Stimulated activated CD4-positive, alpha-beta T cell treated with anti-CD3 and anti-CD28 coated beads, Interleukin-4, amount 100 ng/mL, for 24 hours (primary cell): ENCODE measurements at regions not wholly inside any gene's neighbourhood (a gene's known extent, or its start where the extent isn't known, plus 50 kb on each side); places are given as distances from the start of the nearest gene placed in this dataset.
"Not testable (repeated sequence)": the region's sequence is repeated elsewhere in the genome, so short reads cannot be mapped to it uniquely, and the experiment has no call there.

Experiments used
- DNase-seq: peaks from one replicate; pipeline ENCODE4 v3.0.0-alpha.2; 2020

- no peak for DNase-seq
Observed at GRCh38 chr10:7108141-7108540, 302.7 kb downstream of the SFMBT2 start.

GRCh38 chr10:7107285-7107684 is 303.5 kb downstream of the SFMBT2 start:
- no peak for DNase-seq

GRCh38 chr10:7104379-7104778 is 306.5 kb downstream of the SFMBT2 start:
- DNase-seq, result not testable (repeated sequence)

GRCh38 chr10:7102557-7103349 is 308.1 kb downstream of the SFMBT2 start:
- no peak for DNase-seq

GRCh38 chr10:7102084-7102483 is 308.8 kb downstream of the SFMBT2 start:
- DNase-seq, result no peak

GRCh38 chr10:7101451-7101850 is 309.4 kb downstream of the SFMBT2 start:
- no peak for DNase-seq

GRCh38 chr10:7100032-7100702 is 310.7 kb downstream of the SFMBT2 start:
- DNase-seq, result no peak

- DNase-seq, result no peak
Observed at GRCh38 chr10:7098160-7098762, 312.6 kb downstream of the SFMBT2 start.

- DNase-seq, result no peak
Observed at GRCh38 chr10:7094781-7095180, 316.1 kb downstream of the SFMBT2 start.

GRCh38 chr10:7093368-7093767 is 317.5 kb downstream of the SFMBT2 start:
- no peak for DNase-seq

GRCh38 chr10:7092603-7093002 is 318.2 kb downstream of the SFMBT2 start:
- no peak for DNase-seq

- DNase-seq, result no peak
Observed at GRCh38 chr10:7090529-7090928, 320.3 kb downstream of the SFMBT2 start.

- no peak for DNase-seq
Observed at GRCh38 chr10:7085913-7086589, 324.8 kb downstream of the SFMBT2 start.

- no peak for DNase-seq
Observed at GRCh38 chr10:7085147-7085912, 325.5 kb downstream of the SFMBT2 start.

GRCh38 chr10:7084280-7085005 is 326.4 kb downstream of the SFMBT2 start:
- DNase-seq, result no peak

- no peak for DNase-seq
Observed at GRCh38 chr10:7082967-7083366, 327.9 kb downstream of the SFMBT2 start.

GRCh38 chr10:7077880-7078279 is 333.0 kb downstream of the SFMBT2 start:
- no peak for DNase-seq

GRCh38 chr10:7075851-7076250 is 335.0 kb downstream of the SFMBT2 start:
- DNase-seq, result no peak

- DNase-seq, result no peak
Observed at GRCh38 chr10:7075110-7075509, 335.7 kb downstream of the SFMBT2 start.

GRCh38 chr10:7071421-7071820 is 339.4 kb downstream of the SFMBT2 start:
- DNase-seq, result no peak

- no peak for DNase-seq
Observed at GRCh38 chr10:7070950-7071349, 339.9 kb downstream of the SFMBT2 start.

- DNase-seq, result no peak
Observed at GRCh38 chr10:7069706-7070105, 341.1 kb downstream of the SFMBT2 start.
